Middle frontal gyrus (tissue), 1 donor: ENCODE measurements at regions not wholly inside any gene's neighbourhood (a gene's known extent, or its start where the extent isn't known, plus 50 kb on each side); places are given as distances from the start of the nearest gene placed in this dataset.

ENCODE experiments used
- DNase-seq: peaks from one replicate; pipeline ENCODE4 v3.0.0-alpha.2; 2015; ENCODE audit warnings: low spot score; ENCODE audit errors: extremely low spot score

GRCh38 chr14:87529081-87529480 lies 463.9 kb downstream of the GALC start:
- no peak for DNase-seq

GRCh38 chr14:87526731-87527130 lies 466.3 kb downstream of the GALC start:
- no peak for DNase-seq

GRCh38 chr14:87524011-87524410 lies 469.0 kb downstream of the GALC start:
- DNase-seq, result no peak

GRCh38 chr14:87522575-87522974 lies 470.4 kb downstream of the GALC start:
- no peak for DNase-seq

DNA sequence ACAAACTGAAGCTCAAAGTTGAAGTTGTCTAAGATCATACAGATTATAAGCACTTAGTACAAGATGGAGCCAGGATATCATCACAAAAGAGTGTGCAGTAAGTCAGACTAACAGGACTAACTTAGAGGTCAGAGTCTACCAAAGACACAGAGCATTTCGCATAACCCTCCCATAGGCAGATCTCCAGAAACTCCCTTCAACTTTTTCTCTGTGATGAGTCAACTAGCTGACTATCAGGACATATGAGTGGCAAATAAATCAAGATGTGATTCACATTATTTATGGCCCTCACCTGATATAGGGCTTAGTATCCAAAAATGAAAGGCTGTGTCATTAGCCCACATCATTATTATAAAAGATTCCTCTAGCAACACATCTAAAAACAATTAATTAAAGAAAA lies 484.6 kb downstream of the GALC start:
- no peak for DNase-seq

- no peak for DNase-seq
Measured at GRCh38 chr14:87503711-87504110, 489.3 kb downstream of the GALC start.

DNA sequence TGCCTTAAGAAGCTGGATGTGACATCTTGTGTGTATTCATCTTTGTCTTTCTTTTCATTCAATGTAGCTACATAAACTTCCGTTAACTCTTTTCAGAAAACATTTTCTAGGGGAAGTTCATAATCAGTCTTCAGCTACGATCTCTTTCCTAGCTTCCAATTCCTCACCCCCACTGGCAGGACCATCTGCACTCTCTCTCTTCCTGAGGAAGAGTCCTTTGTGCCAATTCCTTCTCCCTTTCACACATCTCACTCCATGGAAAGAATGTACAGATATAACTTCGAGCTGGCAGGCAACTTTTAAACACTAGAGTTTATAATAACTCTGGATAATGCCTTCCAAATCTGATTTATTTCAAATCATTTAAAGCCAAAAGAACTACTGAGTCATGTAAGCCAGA lies 495.7 kb downstream of the GALC start:
- peak; percentile 58 for DNase-seq

- DNase-seq, result no peak
Measured at GRCh38 chr14:87494010-87494409, 499.0 kb downstream of the GALC start.

- DNase-seq, result no peak
Measured at GRCh38 chr14:87492561-87492960, 500.4 kb downstream of the GALC start.

GRCh38 chr14:87491816-87492215 lies 501.2 kb downstream of the GALC start:
- DNase-seq, result no peak

- no peak for DNase-seq
Measured at GRCh38 chr14:87489196-87489819, 503.7 kb downstream of the GALC start.

GRCh38 chr14:87483271-87484260 lies 509.4 kb downstream of the GALC start:
- no peak for DNase-seq

DNA sequence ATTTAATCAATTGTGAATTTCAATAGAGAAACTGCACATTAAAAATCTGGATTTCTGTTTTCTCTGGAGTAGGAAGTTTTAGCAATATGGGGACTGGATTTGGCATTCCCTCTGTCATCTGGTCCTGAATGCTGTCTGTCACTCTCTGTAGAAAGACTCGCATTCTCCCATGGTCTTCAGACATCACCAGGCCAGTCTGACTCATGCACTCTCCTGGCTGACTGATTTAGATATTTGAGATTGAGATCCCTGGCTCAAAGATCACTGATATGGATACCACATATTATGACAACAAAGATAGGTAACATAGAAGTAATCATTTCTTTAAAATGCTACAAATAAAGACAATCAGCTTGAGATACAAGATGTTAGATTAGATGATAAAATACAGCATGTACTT lies 524.5 kb downstream of the GALC start:
- no peak for DNase-seq

- DNase-seq, result no peak
Measured at GRCh38 chr14:87467578-87467977, 525.4 kb downstream of the GALC start.

GRCh38 chr14:87465770-87466169 lies 527.2 kb downstream of the GALC start:
- no peak for DNase-seq

DNA sequence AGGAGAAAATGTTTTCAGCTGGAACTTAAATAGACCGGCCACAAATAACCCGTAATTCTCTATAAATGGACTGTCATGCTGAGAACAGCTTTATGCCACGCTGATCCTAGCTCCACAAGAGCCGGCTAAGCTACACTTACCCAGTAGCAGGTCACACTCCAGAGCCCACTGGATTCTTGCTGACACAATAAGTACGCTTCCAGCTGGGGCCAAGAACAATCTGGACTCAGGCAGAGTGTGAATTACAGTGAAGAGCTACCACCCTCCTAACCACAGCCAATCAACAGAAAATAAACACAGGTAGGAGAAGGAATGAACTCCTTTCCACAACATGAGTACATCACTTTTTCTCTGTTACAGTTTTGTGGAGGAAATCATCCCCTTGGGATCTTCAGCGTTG lies 531.3 kb downstream of the GALC start:
- DNase-seq, result no peak

- no peak for DNase-seq
Measured at GRCh38 chr14:87457720-87458119, 535.3 kb downstream of the GALC start.

DNA sequence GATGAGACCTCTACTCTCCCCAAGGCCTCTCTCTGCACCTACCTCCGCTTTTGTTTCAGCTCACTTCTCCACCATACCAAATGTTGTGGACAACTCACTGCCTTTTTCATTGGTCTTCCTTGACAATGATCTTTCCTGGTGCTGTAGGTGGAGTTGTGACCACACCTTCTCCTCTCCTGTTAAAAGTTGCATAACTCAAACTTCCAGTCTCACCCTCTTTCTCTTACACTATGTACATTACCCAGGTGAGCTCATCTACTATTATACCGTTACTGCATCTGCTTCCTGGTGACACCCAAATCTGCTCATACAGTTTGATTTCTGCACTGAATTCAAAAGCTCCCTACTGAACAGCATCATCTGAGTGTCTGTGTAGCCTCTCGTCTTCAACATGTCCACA lies 542.8 kb downstream of the GALC start:
- no peak for DNase-seq

DNA sequence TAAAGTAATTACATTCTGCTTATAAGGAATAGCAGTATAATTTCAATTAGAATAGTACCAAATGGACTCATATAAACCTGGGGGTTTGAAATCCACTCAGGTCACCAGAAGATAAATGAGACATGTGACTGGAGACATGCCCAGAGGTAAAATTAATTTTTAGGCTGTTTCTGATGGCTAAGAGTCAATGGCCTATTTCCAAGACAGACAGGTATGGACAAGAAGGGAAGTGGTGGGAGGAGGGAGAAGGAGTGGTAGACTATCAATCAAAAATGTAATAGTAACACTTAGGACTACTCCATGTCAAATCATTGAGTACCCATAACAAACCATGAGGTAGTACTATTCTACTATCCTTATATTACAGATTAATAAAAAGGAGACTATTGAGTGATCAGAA lies 544.0 kb downstream of the GALC start:
- no peak for DNase-seq

DNA sequence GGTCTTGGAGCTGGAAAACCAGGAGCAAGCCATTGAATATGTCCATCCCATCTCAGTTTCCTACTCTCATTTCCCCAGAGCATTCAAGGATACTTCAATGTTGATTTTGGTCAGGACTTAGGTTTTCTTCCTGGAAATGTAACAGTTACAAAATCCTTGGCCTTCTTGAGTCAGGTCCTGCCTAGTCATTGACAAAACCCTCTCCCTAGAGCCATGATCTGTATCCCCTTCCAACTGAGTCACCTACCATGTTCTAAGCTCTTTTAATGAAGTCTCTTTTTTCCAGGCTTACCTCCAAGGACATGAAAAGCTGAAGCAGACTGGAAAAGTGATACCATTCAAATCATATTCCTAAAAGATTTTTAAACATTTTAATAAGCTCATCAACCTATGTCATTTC lies 549.2 kb downstream of the GALC start:
- DNase-seq, result no peak

GRCh38 chr14:87443039-87443438 lies 549.9 kb downstream of the GALC start:
- no peak for DNase-seq

GRCh38 chr14:87437158-87437557 lies 555.8 kb downstream of the GALC start:
- no peak for DNase-seq

- no peak for DNase-seq
Measured at GRCh38 chr14:87434680-87435079, 558.3 kb downstream of the GALC start.
